AG10803 (cell line): ENCODE measurements at regions not wholly inside any gene's neighbourhood (a gene's known extent, or its start where the extent isn't known, plus 50 kb on each side); places are given as distances from the start of the nearest gene placed in this dataset.

Experiments used
- DNase-seq: peaks from one replicate; pipeline ENCODE4 v3.0.0; 2010; ENCODE audit warnings: low read depth
- H3K4me3 ChIP-seq: 2 replicates; pipeline ENCODE4 v1.5.1; 2011; ENCODE audit warnings: mild to moderate bottlenecking, low read length, control low read depth
- TF ChIP-seq, protein P1 (sequence below): conservative IDR thresholded peaks from 2 replicates; pipeline ENCODE4 v1.5.1; 2011; ENCODE audit warnings: mild to moderate bottlenecking, low read length, control low read depth, inconsistent platforms

DNA sequence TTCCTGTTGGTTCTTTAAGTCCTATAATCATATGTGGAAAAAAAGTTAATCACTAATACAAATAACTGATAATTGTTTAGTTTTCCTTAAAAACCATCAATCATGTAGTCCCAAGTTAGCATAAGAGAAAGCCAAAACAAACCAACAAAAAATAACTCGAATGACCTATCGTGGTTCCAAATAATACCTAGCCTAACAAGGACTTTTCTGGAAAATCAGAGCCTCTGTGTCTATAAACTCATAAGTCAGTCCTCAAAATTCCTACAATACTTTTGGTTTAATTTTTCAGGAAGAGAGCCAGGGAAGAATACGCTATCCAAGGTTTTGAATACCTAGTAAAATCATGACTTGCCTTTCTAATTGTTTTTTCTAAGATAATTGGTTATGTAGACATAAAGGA lies 975.3 kb upstream of the SOX9 start:
- TF ChIP-seq, protein P1, sequence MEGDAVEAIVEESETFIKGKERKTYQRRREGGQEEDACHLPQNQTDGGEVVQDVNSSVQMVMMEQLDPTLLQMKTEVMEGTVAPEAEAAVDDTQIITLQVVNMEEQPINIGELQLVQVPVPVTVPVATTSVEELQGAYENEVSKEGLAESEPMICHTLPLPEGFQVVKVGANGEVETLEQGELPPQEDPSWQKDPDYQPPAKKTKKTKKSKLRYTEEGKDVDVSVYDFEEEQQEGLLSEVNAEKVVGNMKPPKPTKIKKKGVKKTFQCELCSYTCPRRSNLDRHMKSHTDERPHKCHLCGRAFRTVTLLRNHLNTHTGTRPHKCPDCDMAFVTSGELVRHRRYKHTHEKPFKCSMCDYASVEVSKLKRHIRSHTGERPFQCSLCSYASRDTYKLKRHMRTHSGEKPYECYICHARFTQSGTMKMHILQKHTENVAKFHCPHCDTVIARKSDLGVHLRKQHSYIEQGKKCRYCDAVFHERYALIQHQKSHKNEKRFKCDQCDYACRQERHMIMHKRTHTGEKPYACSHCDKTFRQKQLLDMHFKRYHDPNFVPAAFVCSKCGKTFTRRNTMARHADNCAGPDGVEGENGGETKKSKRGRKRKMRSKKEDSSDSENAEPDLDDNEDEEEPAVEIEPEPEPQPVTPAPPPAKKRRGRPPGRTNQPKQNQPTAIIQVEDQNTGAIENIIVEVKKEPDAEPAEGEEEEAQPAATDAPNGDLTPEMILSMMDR, result no peak
- DNase-seq, result peak; percentile 15
- H3K4me3 ChIP-seq, result no peak overlapping the region

DNA sequence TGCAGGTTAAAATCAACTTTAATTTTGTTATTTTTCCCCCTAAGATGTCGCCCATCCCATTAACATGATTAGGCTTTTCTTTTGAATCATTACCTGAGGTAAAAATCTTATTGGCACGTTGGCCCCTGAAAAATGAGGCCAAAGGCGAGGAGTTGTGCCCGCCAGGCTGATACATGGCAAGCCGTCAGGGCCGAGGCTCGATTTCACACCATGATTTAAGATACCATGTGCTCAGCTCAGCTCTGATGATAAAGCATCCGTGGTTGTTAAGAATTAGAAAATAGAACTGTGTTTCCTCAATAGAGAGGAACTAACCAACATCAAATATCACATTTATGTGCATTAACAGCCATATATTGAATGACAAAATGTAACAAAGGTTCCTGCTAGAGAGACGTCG lies 972.9 kb upstream of the SOX9 start:
- TF ChIP-seq, protein P1, result no peak
- H3K4me3 ChIP-seq, result no peak overlapping the region
- no peak for DNase-seq

DNA sequence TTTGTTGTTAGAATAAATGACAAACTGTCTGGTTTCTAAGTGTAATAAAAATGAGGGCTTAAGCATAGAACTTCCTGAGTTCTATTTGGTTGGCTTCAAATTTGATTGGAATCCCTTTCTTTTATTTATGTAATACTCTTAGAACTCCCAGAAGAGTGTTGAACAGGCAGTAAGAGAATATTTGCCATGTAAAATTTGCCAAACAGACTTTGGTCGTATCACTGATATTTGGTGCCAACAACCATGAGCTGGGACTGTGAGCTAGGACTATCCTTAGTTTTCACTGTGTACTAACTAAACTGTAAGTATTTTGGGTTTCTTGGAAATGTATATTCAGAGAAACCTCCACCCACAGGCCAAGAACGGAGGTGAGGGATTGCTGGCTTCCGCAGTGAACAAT lies 971.2 kb upstream of the SOX9 start:
- TF ChIP-seq, protein P1, result no peak
- no peak overlapping the region for H3K4me3 ChIP-seq
- no peak for DNase-seq

DNA sequence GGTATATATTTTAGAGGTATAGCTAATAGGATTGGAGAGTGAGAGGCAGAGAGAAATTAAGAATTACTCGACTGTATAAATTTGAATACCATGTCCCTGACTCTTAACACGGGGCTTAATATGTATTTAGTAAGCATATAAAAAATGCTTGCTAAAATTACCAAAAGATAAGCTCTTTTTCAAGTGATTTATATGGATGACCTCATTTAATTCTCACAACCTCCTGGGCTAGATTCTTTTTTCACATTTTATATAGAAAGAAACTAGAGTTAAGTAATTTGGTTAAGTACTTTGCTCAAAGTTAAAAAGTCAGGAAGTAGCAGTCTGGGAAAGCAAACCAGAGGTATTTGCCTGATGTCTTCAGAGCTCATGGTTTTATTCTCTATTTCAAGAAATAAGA lies 963.5 kb upstream of the SOX9 start:
- TF ChIP-seq, protein P1, result no peak
- no peak overlapping the region for H3K4me3 ChIP-seq
- no peak for DNase-seq

DNA sequence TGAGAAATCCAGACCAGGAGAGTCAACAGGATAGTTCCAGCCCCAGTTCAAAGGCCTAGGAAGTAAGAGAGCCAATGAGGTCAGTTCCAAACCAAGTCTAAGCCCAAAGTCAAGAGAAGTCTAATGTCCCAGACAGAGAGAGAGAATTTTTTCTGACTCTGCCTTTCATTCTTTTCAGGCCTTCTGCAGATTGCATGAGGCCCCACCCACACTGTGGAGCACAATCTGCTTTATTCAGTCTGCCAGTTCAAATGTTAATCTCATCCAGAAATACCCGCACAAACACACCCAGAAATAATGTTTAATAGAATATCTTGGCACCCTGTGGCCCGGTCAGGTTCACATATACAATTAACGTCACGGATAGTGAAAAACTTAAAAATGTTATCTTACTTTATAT lies 962.4 kb upstream of the SOX9 start:
- TF ChIP-seq, protein P1, result no peak
- no peak for DNase-seq
- no peak overlapping the region for H3K4me3 ChIP-seq

DNA sequence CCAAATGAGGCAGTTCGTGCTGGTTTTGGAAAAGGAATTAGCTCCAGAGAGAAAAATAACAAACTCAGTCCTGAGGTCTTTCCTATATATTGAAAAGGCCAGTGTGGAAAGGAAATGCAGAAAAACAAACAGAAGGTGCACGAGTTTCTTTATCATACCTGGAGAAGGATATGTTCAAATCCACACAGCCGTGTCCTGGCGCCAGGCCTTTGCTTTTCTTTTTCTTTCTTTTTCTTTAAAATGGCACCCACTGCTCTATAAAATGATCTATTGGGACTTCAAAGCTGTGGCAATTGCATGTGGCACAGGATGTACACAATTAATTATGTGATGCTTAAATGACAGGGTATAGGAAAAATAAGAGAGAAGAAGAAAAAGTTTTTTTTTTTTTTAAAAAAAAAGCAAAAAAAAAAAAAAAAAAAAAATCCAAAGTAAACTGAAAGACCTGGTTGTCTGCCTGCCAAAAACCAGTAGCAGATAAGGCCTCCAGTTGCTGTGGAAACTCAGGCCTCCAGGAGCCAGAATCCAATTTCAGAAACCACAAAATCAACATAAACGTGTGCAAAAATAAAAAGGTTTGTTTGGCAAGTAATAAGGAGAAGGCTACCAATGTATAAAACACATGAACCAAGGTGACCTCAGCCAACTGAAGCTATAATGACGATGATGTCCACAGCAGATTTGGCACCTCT lies 957.6 kb upstream of the SOX9 start:
- TF ChIP-seq, protein P1, result no peak
- no peak overlapping the region for H3K4me3 ChIP-seq
- DNase-seq, result no peak

DNA sequence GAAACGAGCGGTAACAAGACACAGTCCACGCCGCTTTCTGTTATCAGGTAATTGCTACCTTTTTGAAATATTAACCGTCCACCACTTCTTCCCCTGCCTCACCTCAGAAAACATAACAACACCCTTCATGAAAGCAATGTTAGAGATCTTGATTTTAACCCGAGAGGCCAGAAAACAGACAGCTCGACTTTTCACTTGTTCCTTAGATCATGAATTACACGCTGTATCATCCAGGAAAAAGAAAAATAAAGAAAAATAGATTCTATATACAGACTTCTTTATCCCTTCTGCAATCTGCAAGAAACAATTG lies 957.1 kb upstream of the SOX9 start:
- TF ChIP-seq, protein P1, result no peak
- no peak for DNase-seq
- H3K4me3 ChIP-seq, result no peak overlapping the region
